Mucosa of descending colon (tissue), 3 donors: ENCODE measurements at regions not wholly inside any gene's neighbourhood (a gene's known extent, or its start where the extent isn't known, plus 50 kb on each side); places are given as distances from the start of the nearest gene placed in this dataset.

Experiments used
- ATAC-seq: fragments of 200-7000 bp; cut with Tn5 transposase; one replicate; pipeline ENCODE4 v1.9.1; 2020; ENCODE audit warnings: mild to moderate bottlenecking, moderate library complexity
- DNase-seq, 3 donors: peaks; one replicate each; pipeline ENCODE4 v3.0.0-alpha.2; 2020
- H3K36me3 ChIP-seq: fragments of 200-600 bp; one replicate; pipeline ENCODE4 v1.8.0; 2021; ENCODE audit warnings: low read depth, mild to moderate bottlenecking
- H3K4me1 ChIP-seq: fragments of 200-600 bp; one replicate; pipeline ENCODE4 v1.8.0; 2021; ENCODE audit warnings: low read depth, mild to moderate bottlenecking
- H3K4me3 ChIP-seq: fragments of 200-600 bp; one replicate; pipeline ENCODE4 v1.8.0; 2021; ENCODE audit warnings: mild to moderate bottlenecking
- H3K9me3 ChIP-seq: fragments of 200-600 bp; one replicate; pipeline ENCODE4 v1.8.0; 2021; ENCODE audit warnings: mild to moderate bottlenecking
- intact Hi-C, 2 donors: fragments of 100-400 bp; cut with DNase I in 1 of 2; cut with micrococcal nuclease in 1 of 2; formaldehyde crosslinking; loops; one replicate each; pipeline versions ENCODE4 v1.11.0 to v1.11.1; 2022; cut with DNase I, micrococcal nuclease
- TF ChIP-seq, protein P1 (sequence below): fragments of 200-600 bp; IDR thresholded peaks from one replicate; pipeline ENCODE4 v1.8.0; 2022; ENCODE audit warnings: antibody characterized with exemption, mild to moderate bottlenecking
- donor health status: DM: no; HTN: no; CAD: no; lungs with moderate emphysema.
- donor health status: DM: no; HTN: no; CAD: no.
- donor health status: DM: no; HTN: yes; CAD: no.

DNA sequence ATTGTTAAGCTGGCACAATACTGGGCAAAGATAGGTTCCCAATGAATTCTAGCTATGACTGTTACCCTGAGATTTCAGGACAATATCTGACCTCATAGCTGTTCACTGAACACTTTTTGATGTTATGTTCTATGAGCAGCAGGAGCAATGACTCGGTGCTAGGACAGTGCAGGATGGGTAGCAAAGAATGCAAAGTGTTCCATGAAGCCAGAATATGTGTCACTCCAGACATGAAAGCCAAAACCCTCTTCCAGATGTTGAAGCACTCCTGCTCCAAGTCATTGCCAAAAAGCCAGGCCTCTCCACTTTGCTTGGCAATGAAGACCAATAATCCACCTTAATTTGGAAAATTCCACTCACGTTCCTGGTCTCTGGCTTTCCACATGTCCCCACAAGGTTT is 300.9 kb upstream of the CPEB2 start:
- Histone ChIP-seq H3K4me3 (no peak overlapping the region), H3K9me3 (no peaks in the 10 kb centered on the region), H3K4me1 (no peaks in the 10 kb centered on the region), H3K36me3 (no peaks in the 10 kb centered on the region)
- intact Hi-C loops = no loop called here
- no peak for ATAC-seq
- TF ChIP-seq, protein P1, sequence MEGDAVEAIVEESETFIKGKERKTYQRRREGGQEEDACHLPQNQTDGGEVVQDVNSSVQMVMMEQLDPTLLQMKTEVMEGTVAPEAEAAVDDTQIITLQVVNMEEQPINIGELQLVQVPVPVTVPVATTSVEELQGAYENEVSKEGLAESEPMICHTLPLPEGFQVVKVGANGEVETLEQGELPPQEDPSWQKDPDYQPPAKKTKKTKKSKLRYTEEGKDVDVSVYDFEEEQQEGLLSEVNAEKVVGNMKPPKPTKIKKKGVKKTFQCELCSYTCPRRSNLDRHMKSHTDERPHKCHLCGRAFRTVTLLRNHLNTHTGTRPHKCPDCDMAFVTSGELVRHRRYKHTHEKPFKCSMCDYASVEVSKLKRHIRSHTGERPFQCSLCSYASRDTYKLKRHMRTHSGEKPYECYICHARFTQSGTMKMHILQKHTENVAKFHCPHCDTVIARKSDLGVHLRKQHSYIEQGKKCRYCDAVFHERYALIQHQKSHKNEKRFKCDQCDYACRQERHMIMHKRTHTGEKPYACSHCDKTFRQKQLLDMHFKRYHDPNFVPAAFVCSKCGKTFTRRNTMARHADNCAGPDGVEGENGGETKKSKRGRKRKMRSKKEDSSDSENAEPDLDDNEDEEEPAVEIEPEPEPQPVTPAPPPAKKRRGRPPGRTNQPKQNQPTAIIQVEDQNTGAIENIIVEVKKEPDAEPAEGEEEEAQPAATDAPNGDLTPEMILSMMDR = no peak
- DNase-seq = no peak

DNA sequence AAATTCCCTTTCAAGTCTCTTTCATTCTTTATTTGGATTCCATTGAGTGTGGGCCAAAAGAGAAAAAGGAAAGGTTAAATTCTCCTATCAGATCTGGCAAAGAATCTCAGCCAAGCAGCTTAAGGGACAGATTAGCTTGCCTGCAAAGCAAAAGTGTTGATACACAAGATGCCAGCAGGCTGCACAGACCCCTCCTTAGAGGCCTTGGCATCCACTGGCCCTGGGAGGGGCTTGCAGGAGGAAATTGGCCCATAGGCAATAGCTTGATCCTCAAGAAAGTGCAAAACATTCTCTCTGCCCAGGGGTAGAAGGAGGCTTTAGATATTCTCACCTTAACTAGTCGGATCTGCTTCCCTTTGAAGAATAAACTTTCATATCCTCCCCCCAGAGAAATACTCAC is 300.4 kb upstream of the CPEB2 start:
- Histone ChIP-seq H3K4me3 (no peak overlapping the region), H3K9me3 (no peaks in the 10 kb centered on the region), H3K36me3 (no peaks in the 10 kb centered on the region), H3K4me1 (no peaks in the 10 kb centered on the region)
- DNase-seq (no peak), ATAC-seq (no peak)
- intact Hi-C loops = no loop called here
- TF ChIP-seq, protein P1 = no peak

DNA sequence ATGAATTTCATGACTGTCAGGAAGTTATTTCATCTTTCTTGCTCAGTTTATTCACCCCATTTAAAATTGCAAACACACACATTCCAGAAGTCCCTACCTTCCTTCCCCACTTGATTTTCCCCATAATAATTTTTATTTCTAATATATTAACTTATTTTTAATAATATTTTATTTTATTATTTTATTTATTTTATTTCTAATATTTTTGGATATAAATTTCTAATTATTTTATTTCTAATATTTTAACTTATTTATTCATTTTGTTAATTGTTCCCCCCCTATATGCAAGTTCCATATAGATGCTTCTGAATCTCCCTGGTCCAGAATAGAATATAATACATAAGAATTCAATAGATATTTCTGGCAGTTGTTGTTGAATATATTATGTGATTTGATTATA is 293.7 kb upstream of the CPEB2 start:
- intact Hi-C loops = no loop called here
- ATAC-seq = no peak
- DNase-seq = no peak
- H3K4me3 ChIP-seq = no peak overlapping the region
- no peaks in the 10 kb centered on the region for H3K9me3 ChIP-seq
- H3K4me1 ChIP-seq = no peaks in the 10 kb centered on the region
- H3K36me3 ChIP-seq = no peaks in the 10 kb centered on the region
- TF ChIP-seq, protein P1 = no peak

DNA sequence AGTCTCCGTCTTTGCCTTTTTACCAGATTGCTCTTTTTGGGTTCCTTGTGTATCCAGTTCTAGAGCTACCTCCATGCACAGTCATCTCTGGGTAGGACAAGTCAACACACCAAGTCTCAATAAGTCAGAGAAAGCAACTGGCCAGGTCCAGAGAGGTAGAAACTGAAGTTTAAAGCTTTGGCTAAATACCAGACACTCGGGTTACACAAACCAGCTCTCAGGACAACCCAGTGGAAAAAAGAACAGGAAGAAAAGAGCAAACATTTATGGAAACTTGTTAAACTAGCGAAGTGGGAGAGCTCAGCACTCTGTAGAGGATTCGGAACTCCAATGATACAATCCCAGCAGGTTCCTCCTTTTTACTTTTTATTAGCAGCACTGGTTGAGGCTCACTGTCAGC is 291.0 kb upstream of the CPEB2 start:
- Histone ChIP-seq H3K4me1 (no peaks in the 10 kb centered on the region), H3K4me3 (no peak overlapping the region), H3K9me3 (no peaks in the 10 kb centered on the region), H3K36me3 (no peaks in the 10 kb centered on the region)
- ATAC-seq = no peak
- TF ChIP-seq, protein P1 = no peak
- intact Hi-C loops = no loop called here
- no peak for DNase-seq

DNA sequence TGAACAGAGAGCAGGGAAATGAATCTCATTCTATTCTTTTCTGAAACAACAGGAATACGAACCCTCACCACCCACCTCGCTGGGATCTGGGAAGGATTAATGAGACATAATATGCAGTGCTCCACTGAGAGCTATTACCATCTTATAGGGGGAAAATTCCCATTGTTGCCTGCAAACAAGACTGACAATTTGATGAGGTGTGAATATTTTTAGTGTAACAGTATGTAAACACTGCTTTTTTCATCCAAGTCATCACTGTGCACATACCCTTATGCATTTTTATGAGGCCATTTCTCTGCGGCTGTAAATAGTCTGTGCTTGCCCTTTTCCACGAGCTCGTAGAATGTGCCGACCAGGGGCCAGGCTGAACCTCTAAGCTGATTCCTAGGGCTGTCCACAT is 285.6 kb upstream of the CPEB2 start:
- TF ChIP-seq, protein P1 = no peak

DNA sequence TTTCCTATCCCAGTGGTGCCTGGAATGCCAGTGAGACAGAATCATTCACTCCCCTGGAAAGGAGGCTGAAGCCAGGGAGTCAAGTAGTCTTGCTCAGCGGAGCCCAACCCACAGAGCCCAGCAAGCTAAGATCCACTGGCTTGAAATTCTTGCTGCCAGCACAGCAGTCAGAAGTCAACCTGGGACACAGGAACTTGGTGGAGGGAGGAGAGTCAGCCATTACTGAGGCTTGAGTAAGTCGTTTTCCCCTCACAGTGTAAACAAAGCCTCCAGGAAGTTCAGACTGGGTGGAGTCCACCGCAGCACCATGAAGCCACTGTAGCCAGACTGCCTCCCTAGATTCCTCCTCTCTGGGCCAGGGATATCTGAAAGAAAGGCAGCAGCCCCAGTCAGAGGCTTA is 283.2 kb upstream of the CPEB2 start:
- H3K36me3 ChIP-seq = no peaks in the 10 kb centered on the region
- DNase-seq = peak in 1 of 3 donors; percentile 2
- no peak for ATAC-seq
- intact Hi-C loops = no loop called here
- TF ChIP-seq, protein P1 = no peak
- H3K4me1 ChIP-seq = no peaks in the 10 kb centered on the region
- no peaks in the 10 kb centered on the region for H3K9me3 ChIP-seq
- H3K4me3 ChIP-seq = no peak overlapping the region

More for the DNA sequence above, 285.6 kb upstream of the CPEB2 start:
- ATAC-seq (no peak), DNase-seq (no peak)
- Histone ChIP-seq H3K4me3 (no peak overlapping the region), H3K9me3 (no peaks in the 10 kb centered on the region), H3K36me3 (no peaks in the 10 kb centered on the region), H3K4me1 (no peaks in the 10 kb centered on the region)
- intact Hi-C loops = no loop called here
